ENCODE measurements at regions not wholly inside any gene's neighbourhood (a gene's known extent, or its start where the extent isn't known, plus 50 kb on each side); places are given as distances from the start of the nearest gene placed in this dataset.

DNA sequence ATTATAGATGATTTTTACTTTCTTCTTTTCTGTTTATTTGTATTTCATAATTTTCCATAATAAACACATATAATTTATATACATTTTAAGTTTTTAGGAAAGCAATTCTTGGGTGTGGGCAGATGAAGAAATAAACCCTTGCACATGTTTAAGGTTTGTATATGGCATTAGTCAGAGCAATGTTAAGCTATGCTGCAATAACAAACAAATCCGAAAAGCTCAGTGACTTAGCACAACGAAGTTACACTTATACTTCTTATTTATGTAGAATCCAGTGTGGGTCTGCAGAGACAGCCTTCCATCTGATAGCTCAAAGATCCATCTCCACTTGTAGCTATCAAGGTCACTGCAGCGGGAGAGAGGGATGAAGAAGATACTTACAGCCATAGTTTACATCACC lies 68.5 kb upstream of the BARX2 start:
- intact Hi-C loops (cut with DNase I) = no loop called here
- no peak for TF ChIP-seq POLR2AphosphoS5 (IDR thresholded peaks at IDR 0.05)
- TF ChIP-seq, protein P1, sequence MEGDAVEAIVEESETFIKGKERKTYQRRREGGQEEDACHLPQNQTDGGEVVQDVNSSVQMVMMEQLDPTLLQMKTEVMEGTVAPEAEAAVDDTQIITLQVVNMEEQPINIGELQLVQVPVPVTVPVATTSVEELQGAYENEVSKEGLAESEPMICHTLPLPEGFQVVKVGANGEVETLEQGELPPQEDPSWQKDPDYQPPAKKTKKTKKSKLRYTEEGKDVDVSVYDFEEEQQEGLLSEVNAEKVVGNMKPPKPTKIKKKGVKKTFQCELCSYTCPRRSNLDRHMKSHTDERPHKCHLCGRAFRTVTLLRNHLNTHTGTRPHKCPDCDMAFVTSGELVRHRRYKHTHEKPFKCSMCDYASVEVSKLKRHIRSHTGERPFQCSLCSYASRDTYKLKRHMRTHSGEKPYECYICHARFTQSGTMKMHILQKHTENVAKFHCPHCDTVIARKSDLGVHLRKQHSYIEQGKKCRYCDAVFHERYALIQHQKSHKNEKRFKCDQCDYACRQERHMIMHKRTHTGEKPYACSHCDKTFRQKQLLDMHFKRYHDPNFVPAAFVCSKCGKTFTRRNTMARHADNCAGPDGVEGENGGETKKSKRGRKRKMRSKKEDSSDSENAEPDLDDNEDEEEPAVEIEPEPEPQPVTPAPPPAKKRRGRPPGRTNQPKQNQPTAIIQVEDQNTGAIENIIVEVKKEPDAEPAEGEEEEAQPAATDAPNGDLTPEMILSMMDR (IDR thresholded peaks at IDR 0.05) = no peak
- no peak for TF ChIP-seq POLR2A (IDR thresholded peaks at IDR 0.05)
- 94% methylated on average over 3 of the region's 3 CpGs for WGBS
- Histone ChIP-seq H3K4me1 (replicated peaks) (no peaks in the 10 kb centered on the region), H3K36me3 (no peaks in the 10 kb centered on the region), H3K9me3 (no peaks in the 10 kb centered on the region), H3K4me3 (no peak overlapping the region), H3K27me3 (replicated peaks; ENCODE audit: insufficient read depth) (no peaks in the 10 kb centered on the region), H3K27ac (no peak overlapping the region)
- no peak for DNase-seq (ENCODE audit: low spot score)

DNA sequence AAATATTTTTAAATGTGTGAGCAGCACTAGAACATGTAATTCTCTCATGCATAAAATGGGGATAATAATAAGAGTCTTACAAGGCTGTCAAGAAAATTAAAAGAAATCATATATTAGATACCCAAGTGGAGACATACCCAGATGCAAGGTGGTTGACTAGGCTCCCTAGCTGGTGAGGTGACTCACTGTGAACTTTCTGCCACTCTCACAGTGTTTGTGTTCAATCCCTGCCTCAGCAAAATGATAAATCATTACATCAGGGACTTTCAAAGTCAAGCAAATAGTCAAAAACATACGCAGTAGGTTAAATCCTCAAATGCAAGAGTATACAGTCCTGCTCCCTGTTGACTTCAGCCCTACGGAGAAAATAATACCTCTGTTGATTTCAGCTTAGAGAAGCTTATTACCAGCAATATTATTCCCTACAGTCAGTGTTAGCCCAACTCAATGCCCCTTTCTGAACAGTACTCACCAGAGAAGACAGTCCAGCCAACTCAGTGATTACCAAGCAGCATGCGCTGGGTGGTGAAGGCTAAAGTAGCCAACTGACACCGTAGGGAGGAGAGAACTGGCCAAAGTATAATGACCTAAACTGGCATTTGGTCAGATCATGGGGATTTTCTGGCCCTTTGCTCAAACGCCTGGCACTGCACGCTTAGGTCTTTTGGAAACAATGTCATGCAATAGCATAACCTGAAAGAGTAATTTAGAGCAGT lies 73.1 kb upstream of the BARX2 start:
- intact Hi-C loops (cut with DNase I) = no loop called here
- Histone ChIP-seq H3K9me3 (no peaks in the 10 kb centered on the region), H3K27me3 (replicated peaks; ENCODE audit: insufficient read depth) (no peaks in the 10 kb centered on the region), H3K36me3 (no peaks in the 10 kb centered on the region), H3K27ac (no peak overlapping the region), H3K4me3 (no peak overlapping the region), H3K4me1 (replicated peaks) (no peaks in the 10 kb centered on the region)
- TF ChIP-seq, protein P1 (IDR thresholded peaks at IDR 0.05) = no peak
- no peak for TF ChIP-seq POLR2A (IDR thresholded peaks at IDR 0.05)
- no peak for TF ChIP-seq POLR2AphosphoS5 (IDR thresholded peaks at IDR 0.05)
- DNase-seq (ENCODE audit: low spot score) = no peak
- 81% methylated on average over 6 of the region's 6 CpGs for WGBS

DNA sequence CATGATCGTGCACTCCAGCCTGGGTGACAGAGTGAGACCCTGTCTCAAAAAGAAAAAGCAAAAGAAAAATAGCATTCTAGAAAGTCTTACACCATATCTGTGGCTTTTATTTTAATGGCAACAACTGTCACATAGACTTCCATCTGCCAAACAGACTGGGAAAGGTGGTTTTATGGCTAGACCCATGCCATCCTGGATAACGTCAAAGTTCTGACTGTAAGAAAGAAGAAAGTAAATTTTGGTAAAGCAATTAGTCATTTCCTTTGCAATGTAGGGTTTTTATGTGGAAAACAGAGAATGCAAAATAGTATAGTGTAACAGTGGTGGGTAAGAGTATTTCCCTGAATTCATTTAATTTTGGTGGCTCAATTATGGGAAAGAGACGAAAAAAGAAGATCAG lies 75.5 kb upstream of the BARX2 start:
- Histone ChIP-seq H3K9me3 (no peaks in the 10 kb centered on the region), H3K27ac (no peak overlapping the region), H3K4me3 (no peak overlapping the region), H3K4me1 (replicated peaks) (no peaks in the 10 kb centered on the region), H3K27me3 (replicated peaks; ENCODE audit: insufficient read depth) (no peaks in the 10 kb centered on the region), H3K36me3 (no peaks in the 10 kb centered on the region)
- TF ChIP-seq, protein P1 (IDR thresholded peaks at IDR 0.05) = no peak
- TF ChIP-seq POLR2A (IDR thresholded peaks at IDR 0.05) (no peak), POLR2AphosphoS5 (IDR thresholded peaks at IDR 0.05) (no peak)
- DNase-seq (ENCODE audit: low spot score) = no peak
- 89% methylated on average over 3 of the region's 3 CpGs for WGBS
- intact Hi-C loops (cut with DNase I) = no loop called here

DNA sequence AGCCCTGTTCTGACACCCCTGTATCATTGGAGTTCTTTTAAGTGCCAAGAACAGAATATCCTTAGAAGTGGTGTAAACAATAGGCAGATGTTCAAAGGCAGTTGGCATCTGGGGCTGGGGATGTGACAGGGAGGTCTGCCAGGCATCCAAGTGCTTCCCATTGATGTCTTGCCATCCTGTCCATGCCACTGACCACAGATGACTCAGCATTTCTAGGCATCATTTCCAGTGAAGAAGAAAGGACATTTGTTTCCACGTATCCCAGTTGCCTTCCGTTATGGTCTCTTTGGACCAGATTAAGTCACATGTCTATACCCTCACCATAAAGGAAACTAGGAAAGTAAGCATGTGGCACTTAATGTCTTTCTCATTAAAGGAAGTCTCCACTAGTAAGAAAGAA lies 76.7 kb upstream of the BARX2 start:
- no peaks in the 10 kb centered on the region for H3K9me3 ChIP-seq
- WGBS = 86% methylated on average over 2 of the region's 2 CpGs
- H3K27ac ChIP-seq = no peak overlapping the region
- no peaks in the 10 kb centered on the region for H3K4me1 ChIP-seq (replicated peaks)
- intact Hi-C loops (cut with DNase I) = no loop called here
- no peak for DNase-seq (ENCODE audit: low spot score)
- TF ChIP-seq POLR2AphosphoS5 (IDR thresholded peaks at IDR 0.05) (no peak), POLR2A (IDR thresholded peaks at IDR 0.05) (no peak)
- TF ChIP-seq, protein P1 (IDR thresholded peaks at IDR 0.05) = no peak
- no peak overlapping the region for H3K4me3 ChIP-seq
- H3K36me3 ChIP-seq = no peaks in the 10 kb centered on the region
- H3K27me3 ChIP-seq (replicated peaks; ENCODE audit: insufficient read depth) = no peaks in the 10 kb centered on the region

DNA sequence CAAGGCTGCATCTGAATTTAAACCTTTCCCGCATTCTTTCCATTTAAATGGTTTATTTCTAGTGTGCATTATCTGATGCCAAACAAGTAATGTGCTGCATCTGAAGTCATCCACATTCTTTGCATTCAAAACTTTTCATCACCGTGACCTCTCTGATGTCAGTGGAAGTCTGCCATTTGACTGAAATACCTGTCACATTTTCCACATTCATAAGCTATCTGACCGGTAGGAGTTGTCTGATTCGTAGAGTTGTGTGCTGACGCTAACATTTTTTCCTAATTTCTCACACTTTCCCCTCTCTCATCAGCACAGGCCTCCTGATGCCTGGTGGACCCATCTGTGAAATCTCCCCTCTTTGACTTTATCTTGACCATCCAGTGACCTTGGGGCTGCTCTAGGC lies 79.9 kb upstream of the BARX2 start:
- Histone ChIP-seq H3K9me3 (no peaks in the 10 kb centered on the region), H3K4me1 (replicated peaks) (no peaks in the 10 kb centered on the region), H3K36me3 (no peaks in the 10 kb centered on the region), H3K27ac (no peak overlapping the region), H3K27me3 (replicated peaks; ENCODE audit: insufficient read depth) (no peaks in the 10 kb centered on the region), H3K4me3 (no peak overlapping the region)
- WGBS = 75% methylated on average over 5 of the region's 5 CpGs
- TF ChIP-seq, protein P1 (IDR thresholded peaks at IDR 0.05) = no peak
- TF ChIP-seq POLR2AphosphoS5 (IDR thresholded peaks at IDR 0.05) (no peak), POLR2A (IDR thresholded peaks at IDR 0.05) (no peak)
- DNase-seq (ENCODE audit: low spot score) = no peak
- intact Hi-C loops (cut with DNase I) = no loop called here

Data from prostate gland (tissue), 2 donors.